ENCODE measurements at regions not wholly inside any gene's neighbourhood (a gene's known extent, or its start where the extent isn't known, plus 50 kb on each side); places are given as distances from the start of the nearest gene placed in this dataset.

- Histone ChIP-seq H3K9me3 (no peaks in the 10 kb centered on the region), H3K27ac (no peak overlapping the region), H3K4me3 (no peak overlapping the region), H3K4me1 (peaks cover 0 to 11% of the 10 kb centered on the region in 2 donors), H3K36me3 (no peaks in the 10 kb centered on the region), H3K27me3 (no peaks in the 10 kb centered on the region)
- TF ChIP-seq CTCF (IDR thresholded peaks at IDR 0.05 in 4 of 5, conservative IDR thresholded peaks at IDR 0.05 in 1 of 5) = peak; percentile 16 to 63 (median 52)
- no peak for TF ChIP-seq POLR2A (IDR thresholded peaks at IDR 0.05)
- peak in 1 of 2 donors; percentile 17 for DNase-seq
- ATAC-seq = peak; percentile 74 to 80
- intact Hi-C loops (cut with DNase I; ENCODE audit: low total_unique reads) (loop anchor here (1.0 kb wide), 2 partner anchors 219 to 314 kb away; no protein-coding TSS in a partner anchor), in situ Hi-C loops (cut with MboI; ENCODE audit: low sequenced_read_pairs in 4 of 4) (loop anchor here (5.0 to 25.0 kb wide), 6 partner anchors 210 to 322 kb away; no protein-coding TSS in a partner anchor)
Observed at GRCh38 chr7:18352339-18353255, 143.0 kb upstream of the HDAC9 start.

GRCh38 chr7:18353339-18353738, 142.2 kb upstream of the HDAC9 start:
- Histone ChIP-seq H3K27ac (no peak overlapping the region), H3K4me1 (peaks cover 0 to 11% of the 10 kb centered on the region in 2 donors), H3K9me3 (no peaks in the 10 kb centered on the region), H3K4me3 (no peak overlapping the region), H3K36me3 (no peaks in the 10 kb centered on the region), H3K27me3 (no peaks in the 10 kb centered on the region)
- intact Hi-C loops (cut with DNase I; ENCODE audit: low total_unique reads) = no loop called here
- in situ Hi-C loops (cut with MboI; ENCODE audit: low sequenced_read_pairs in 4 of 4) = loop anchor here (5.0 to 25.0 kb wide), 6 partner anchors 209 to 321 kb away; no protein-coding TSS in a partner anchor
- TF ChIP-seq POLR2A (IDR thresholded peaks at IDR 0.05) (no peak), CTCF (IDR thresholded peaks at IDR 0.05 in 4 of 5, conservative IDR thresholded peaks at IDR 0.05 in 1 of 5) (no peak)
- no peak for ATAC-seq
- no peak for DNase-seq

- Histone ChIP-seq H3K27me3 (no peaks in the 10 kb centered on the region), H3K4me1 (peaks cover 0 to 11% of the 10 kb centered on the region in 2 donors), H3K27ac (no peak overlapping the region), H3K36me3 (no peaks in the 10 kb centered on the region), H3K9me3 (no peaks in the 10 kb centered on the region), H3K4me3 (no peak overlapping the region)
- no peak for TF ChIP-seq POLR2A (IDR thresholded peaks at IDR 0.05)
- no peak for TF ChIP-seq CTCF (IDR thresholded peaks at IDR 0.05 in 4 of 5, conservative IDR thresholded peaks at IDR 0.05 in 1 of 5)
- DNase-seq (no peak), ATAC-seq (no peak)
- in situ Hi-C loops (cut with MboI; ENCODE audit: low sequenced_read_pairs in 4 of 4) (loop anchor here (5.0 to 25.0 kb wide), 6 partner anchors 208 to 320 kb away; no protein-coding TSS in a partner anchor), intact Hi-C loops (cut with DNase I; ENCODE audit: low total_unique reads) (loop anchor here (5.0 kb wide), 1 partner anchor 143 kb away; the partner anchor contains the start of gene HDAC9)
Observed at GRCh38 chr7:18354108-18355085, 141.2 kb upstream of the HDAC9 start.

- Histone ChIP-seq H3K27ac (no peak overlapping the region), H3K9me3 (no peaks in the 10 kb centered on the region), H3K36me3 (no peaks in the 10 kb centered on the region), H3K4me3 (peak overlapping the region in 2 of 4 donors; percentile 1 to 16), H3K4me1 (peaks cover 0 to 11% of the 10 kb centered on the region in 2 donors), H3K27me3 (no peaks in the 10 kb centered on the region)
- intact Hi-C loops (cut with DNase I; ENCODE audit: low total_unique reads) (loop anchor here (5.0 kb wide), 1 partner anchor 141 kb away; the partner anchor contains the start of gene HDAC9), in situ Hi-C loops (cut with MboI; ENCODE audit: low sequenced_read_pairs in 4 of 4) (loop anchor here (10.0 to 25.0 kb wide), 5 partner anchors 206 to 319 kb away; no protein-coding TSS in a partner anchor)
- TF ChIP-seq POLR2A (IDR thresholded peaks at IDR 0.05) (no peak), CTCF (IDR thresholded peaks at IDR 0.05 in 4 of 5, conservative IDR thresholded peaks at IDR 0.05 in 1 of 5) (peak; percentile 35 to 77 (median 47))
- ATAC-seq (peak; percentile 45 to 47), DNase-seq (no peak)
Observed at GRCh38 chr7:18356191-18356645, 139.3 kb upstream of the HDAC9 start.

Measured in gastrocnemius medialis (tissue), 4 donors.